ENCODE measurements at regions not wholly inside any gene's neighbourhood (a gene's known extent, or its start where the extent isn't known, plus 50 kb on each side); places are given as distances from the start of the nearest gene placed in this dataset.

DNA sequence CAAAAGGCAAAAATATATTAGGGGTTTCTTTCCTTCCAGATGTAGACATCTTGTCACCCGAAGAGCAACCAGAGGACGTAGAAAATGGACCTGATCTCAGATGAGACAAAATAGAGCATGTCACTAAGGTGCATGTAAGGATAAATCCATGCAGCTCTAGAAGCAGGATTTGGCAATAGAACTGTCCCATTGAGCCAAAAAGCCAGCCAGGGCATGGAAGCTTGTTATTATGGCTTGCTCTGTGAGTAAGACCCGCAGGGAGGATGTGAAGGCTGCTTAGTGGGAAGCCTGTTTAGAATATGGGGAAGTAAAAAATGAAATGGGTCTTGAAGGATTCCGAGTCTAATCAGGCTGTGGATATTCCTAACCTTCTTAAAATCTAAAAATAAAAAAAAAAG, 165.6 kb upstream of the MPDZ start:
- no peak for TF ChIP-seq POLR2AphosphoS5 (IDR thresholded peaks at IDR 0.05)
- TF ChIP-seq, protein P1, sequence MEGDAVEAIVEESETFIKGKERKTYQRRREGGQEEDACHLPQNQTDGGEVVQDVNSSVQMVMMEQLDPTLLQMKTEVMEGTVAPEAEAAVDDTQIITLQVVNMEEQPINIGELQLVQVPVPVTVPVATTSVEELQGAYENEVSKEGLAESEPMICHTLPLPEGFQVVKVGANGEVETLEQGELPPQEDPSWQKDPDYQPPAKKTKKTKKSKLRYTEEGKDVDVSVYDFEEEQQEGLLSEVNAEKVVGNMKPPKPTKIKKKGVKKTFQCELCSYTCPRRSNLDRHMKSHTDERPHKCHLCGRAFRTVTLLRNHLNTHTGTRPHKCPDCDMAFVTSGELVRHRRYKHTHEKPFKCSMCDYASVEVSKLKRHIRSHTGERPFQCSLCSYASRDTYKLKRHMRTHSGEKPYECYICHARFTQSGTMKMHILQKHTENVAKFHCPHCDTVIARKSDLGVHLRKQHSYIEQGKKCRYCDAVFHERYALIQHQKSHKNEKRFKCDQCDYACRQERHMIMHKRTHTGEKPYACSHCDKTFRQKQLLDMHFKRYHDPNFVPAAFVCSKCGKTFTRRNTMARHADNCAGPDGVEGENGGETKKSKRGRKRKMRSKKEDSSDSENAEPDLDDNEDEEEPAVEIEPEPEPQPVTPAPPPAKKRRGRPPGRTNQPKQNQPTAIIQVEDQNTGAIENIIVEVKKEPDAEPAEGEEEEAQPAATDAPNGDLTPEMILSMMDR (IDR thresholded peaks at IDR 0.05): no peak

Data from esophagus muscularis mucosa (tissue), 3 donors.